ENCODE measurements at regions not wholly inside any gene's neighbourhood (a gene's known extent, or its start where the extent isn't known, plus 50 kb on each side); places are given as distances from the start of the nearest gene placed in this dataset.

DNA sequence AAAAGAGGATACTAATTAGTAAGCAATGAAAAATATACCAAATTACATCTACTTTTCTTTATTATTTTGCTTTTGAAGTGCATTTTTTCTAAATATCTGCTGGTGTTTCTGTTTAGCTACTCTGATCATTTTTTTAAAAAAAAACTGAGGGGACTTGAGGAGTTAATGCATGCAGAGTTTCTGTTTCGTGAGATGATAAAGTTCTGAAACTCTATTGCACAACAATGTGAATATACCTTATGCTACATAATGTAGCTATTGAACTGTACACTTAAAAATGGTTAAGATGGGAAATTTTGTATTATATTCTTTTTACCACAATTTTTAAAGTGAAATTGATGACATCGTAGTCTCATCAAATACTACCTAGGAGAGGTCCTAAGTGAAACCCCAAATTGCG lies 288.3 kb upstream of the NR4A3 start:
- TF ChIP-seq GATA3 (IDR thresholded peaks at IDR 0.05; ENCODE audit: low read depth, low read length): no peak
- no peak for TF ChIP-seq GATA2 (IDR thresholded peaks at IDR 0.05; ENCODE audit: low read depth, low read length)

DNA sequence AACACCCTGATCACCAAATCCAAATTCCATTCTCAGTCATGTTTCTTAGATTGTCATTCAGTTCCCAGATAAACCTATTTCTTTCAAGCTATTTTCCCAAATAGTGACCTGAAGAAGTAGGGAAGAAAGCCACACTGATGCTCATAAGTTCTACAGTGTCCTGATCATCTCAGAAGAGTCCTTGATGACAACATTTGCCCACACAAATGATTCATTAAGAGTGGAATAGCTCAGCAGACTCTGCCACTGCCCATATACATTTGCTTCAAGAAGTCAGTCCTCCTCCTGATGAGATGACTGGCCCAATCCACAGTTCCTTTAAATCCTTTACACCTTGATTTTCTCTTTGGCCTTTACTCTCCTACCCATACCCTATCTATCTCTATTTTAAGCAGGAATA lies 283.7 kb upstream of the NR4A3 start:
- no peak for TF ChIP-seq GATA2 (IDR thresholded peaks at IDR 0.05; ENCODE audit: low read depth, low read length)
- no peak for TF ChIP-seq GATA3 (IDR thresholded peaks at IDR 0.05; ENCODE audit: low read depth, low read length)

DNA sequence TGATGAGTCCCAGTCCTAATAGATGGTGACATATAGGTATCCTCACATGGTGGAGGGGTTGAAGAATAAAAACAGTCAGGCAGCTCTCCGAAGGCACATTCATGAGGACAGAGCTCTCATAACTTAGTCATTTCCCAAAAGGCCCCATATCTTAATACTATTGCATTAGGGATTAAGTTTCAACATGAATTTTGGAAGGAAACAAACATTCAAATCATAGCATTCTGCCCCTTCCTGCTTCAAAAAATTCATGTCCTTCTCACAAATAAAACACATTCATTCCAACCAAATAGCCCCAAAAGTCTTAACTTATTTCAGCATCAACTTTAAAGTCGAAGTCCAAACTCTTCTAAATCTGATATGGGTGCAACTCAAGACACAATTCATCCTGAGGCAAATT lies 277.2 kb upstream of the NR4A3 start:
- no peak for TF ChIP-seq GATA2 (IDR thresholded peaks at IDR 0.05; ENCODE audit: low read depth, low read length)
- no peak for TF ChIP-seq GATA3 (IDR thresholded peaks at IDR 0.05; ENCODE audit: low read depth, low read length)

DNA sequence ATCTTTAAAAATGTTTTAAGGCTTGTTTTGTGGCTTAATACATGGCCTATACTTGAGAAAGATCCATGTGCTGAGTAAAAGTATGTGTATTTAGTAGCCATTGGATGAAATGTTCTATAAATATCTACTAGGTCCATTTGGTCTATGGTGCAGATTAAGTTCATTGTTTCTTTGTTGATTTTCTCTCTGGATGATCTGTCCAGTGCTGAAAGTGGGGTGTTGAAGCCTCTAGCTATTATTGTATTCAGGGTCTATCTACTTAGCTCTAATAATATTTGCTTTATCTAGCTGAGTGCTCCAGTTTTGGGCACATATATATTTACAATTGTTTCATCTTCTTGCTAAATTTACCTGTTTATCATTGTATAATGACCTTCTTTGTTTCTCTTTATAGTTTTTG lies 272.2 kb upstream of the NR4A3 start:
- TF ChIP-seq GATA2 (IDR thresholded peaks at IDR 0.05; ENCODE audit: low read depth, low read length): no peak

DNA sequence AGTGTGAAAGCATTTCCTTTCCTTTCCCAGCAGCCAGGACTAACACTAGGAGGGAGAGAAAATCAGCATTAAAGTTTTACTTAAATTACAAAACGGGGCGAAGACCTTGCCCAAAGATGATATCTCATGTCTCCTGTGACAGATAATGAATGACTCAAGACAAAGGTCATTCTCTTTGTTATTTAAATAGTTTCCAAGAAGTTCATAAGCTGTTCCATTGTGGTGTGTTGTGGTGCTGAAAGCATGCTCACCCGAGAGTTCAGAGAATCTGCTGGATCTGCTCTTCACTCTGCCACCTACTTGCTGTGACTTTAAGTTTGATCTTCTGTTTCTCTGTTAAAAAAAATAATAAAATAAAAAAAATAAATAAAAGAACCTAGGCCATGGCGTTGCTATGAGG lies 265.9 kb upstream of the NR4A3 start:
- TF ChIP-seq GATA3 (IDR thresholded peaks at IDR 0.05; ENCODE audit: low read depth, low read length): no peak
- TF ChIP-seq GATA2 (IDR thresholded peaks at IDR 0.05; ENCODE audit: low read depth, low read length): no peak

DNA sequence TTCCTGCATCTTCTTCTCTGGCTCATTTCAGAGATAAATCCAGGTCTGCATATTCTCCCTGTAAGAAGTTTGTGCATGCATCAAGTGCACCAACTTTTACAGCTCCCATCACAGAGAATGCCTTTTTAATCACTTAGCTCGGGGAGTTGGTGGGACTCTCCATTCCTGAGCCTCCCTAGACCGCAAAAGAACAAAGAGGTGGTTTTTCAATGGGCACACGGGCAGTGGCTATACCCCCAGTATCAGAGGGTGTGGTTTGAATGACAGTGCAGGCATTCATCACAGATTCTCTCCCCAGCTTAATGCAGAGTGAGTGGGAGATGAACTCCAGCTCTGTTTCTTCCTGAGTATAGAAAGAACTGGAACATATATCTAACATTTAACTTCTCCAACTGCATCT lies 264.7 kb upstream of the NR4A3 start:
- TF ChIP-seq GATA2 (IDR thresholded peaks at IDR 0.05; ENCODE audit: low read depth, low read length) (no peak), GATA3 (IDR thresholded peaks at IDR 0.05; ENCODE audit: low read depth, low read length) (no peak)

DNA sequence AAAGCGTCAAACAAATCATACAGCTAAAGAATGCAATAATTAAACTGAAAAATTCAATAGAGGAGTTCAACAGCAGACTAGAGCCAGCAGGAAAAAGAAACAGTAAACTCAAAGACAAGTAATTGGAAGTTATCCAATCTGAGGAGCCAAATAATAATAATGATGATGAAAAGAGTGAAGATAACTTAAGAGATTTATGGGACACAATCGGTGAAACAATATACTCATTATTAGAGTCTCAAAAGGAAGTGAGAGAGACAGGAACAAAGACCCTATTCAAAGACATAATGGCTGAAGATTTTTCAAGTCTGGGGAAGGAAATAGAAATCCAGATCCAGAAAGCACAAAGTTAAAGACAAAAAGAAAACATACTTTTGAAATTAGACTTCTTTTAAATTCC lies 263.9 kb upstream of the NR4A3 start:
- TF ChIP-seq GATA3 (IDR thresholded peaks at IDR 0.05; ENCODE audit: low read depth, low read length) (no peak), GATA2 (IDR thresholded peaks at IDR 0.05; ENCODE audit: low read depth, low read length) (no peak)

DNA sequence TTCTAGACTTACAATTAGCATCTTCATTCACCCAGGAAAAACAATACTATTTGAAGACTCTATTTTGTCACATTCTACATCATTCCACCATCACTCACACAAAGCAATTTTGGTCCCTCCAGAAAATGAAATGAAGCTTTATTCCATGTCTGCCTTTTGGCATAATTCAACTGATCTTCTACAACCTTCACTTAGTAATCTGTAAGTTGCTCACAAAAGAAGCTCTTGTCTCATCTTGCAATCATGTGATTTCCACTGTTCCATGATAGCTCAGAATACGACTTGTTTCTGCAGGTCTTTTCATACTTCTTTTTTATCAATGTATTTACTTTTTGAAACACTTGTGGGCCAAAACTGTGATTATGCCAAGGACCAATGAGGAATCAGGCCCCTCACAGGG lies 261.9 kb upstream of the NR4A3 start:
- TF ChIP-seq GATA3 (IDR thresholded peaks at IDR 0.05; ENCODE audit: low read depth, low read length) (no peak), GATA2 (IDR thresholded peaks at IDR 0.05; ENCODE audit: low read depth, low read length) (no peak)

DNA sequence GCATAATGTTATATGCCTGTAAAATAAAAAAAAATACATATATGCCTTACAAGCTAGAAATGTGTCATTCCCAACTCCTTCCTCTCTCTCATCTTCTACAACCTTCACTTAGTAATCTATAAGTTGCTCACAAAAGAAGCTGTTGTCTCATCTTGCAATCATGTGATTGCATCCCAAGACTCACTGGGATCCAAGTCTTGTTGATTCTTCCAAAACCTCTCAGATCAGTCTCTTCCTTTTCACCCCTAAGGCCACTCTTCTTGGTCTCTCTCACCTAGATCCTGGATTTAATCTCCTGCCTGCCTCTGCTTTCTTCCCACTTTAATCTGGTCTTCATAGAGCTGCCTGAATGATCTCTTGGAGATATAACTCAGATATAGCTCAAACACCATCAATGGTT lies 261.1 kb upstream of the NR4A3 start:
- no peak for TF ChIP-seq GATA2 (IDR thresholded peaks at IDR 0.05; ENCODE audit: low read depth, low read length)
- TF ChIP-seq GATA3 (IDR thresholded peaks at IDR 0.05; ENCODE audit: low read depth, low read length): no peak

DNA sequence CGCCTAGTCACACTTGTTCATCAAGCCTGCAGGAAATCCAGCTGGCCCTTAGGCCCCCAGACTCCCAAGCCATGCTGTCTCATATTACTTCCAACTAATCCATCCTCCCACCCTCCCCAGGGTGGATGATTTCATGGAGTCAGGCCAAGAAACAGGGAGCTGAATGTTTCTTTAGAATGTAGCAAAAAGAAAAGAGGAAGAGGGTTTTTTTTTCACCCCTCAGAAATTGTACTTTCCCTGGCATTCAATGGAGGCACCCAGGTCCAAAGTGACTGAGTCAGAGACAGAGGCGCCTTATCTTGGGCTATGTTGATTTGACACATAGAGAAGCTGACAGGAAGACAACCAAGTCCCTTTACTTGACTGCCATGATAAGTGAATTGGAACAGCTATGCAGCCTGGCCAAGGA lies 260.2 kb upstream of the NR4A3 start:
- TF ChIP-seq GATA2 (IDR thresholded peaks at IDR 0.05; ENCODE audit: low read depth, low read length): no peak
- no peak for TF ChIP-seq GATA3 (IDR thresholded peaks at IDR 0.05; ENCODE audit: low read depth, low read length)

DNA sequence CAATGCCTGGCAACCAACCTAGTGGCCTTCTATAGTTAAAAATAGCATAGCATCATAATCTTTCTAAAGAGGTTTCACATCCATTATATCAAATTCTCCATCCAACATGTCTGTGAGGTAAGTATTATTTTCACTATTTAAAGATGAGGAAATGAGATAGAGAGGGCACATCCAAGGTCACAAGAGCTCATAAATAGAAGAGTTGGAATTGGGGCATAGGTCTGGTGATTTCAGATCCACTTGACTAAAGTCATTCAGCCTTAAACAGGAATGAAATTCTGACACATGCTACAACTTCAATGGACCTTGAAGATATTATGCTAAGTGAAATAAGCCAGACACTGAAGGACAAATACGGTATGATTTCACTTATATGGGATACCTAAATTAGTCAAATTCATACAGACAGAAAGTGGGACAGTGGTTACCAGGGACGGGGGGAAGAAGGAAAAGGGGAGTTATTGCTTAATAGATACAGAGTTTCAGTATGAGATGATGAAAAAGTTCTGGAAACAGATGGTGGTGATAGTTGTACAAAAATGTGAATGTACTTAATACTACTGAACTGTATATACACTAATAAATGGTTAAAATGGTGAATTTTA lies 259.6 kb upstream of the NR4A3 start:
- TF ChIP-seq GATA3 (IDR thresholded peaks at IDR 0.05; ENCODE audit: low read depth, low read length) (no peak), GATA2 (IDR thresholded peaks at IDR 0.05; ENCODE audit: low read depth, low read length) (no peak)

DNA sequence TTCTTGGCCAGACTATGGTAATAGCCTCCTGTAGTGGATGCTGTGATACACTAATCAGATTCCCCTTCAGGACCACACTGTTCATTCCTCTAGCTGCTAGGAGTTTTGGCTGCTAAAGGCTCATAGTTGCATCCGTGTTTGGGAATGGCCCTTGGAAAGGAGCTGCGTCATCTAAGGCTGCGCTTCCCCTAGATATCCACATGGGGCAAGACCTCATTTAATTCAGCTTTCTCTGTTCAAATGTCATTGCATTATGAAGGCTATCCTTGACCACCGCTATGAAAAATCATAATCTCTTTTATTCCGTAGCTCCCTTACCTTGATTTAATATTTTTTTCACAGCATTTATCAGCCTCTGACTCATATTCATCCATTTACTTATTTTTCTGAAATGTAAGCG lies 258.3 kb upstream of the NR4A3 start:
- no peak for TF ChIP-seq GATA3 (IDR thresholded peaks at IDR 0.05; ENCODE audit: low read depth, low read length)

DNA sequence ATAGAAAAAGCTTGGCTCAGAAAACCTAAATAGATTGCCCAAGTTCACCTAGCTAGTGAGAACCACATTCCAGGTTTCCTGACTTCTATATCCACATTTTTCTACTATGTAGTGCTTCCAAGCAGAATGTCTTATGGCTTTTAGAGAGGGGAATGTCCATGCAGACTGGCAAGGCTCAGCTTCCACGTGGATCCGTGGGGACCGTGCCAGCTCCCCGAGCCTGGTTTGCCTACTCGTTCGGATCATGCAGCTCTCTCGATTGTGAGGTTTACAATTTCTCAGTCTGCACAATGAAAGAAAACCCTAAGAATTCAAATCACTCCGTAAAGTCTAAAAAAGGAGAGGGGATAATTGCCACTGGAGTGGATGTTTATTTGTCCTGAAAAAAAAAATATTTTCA lies 256.5 kb upstream of the NR4A3 start:
- TF ChIP-seq GATA2 (IDR thresholded peaks at IDR 0.05; ENCODE audit: low read depth, low read length): no peak
- no peak for TF ChIP-seq GATA3 (IDR thresholded peaks at IDR 0.05; ENCODE audit: low read depth, low read length)

DNA sequence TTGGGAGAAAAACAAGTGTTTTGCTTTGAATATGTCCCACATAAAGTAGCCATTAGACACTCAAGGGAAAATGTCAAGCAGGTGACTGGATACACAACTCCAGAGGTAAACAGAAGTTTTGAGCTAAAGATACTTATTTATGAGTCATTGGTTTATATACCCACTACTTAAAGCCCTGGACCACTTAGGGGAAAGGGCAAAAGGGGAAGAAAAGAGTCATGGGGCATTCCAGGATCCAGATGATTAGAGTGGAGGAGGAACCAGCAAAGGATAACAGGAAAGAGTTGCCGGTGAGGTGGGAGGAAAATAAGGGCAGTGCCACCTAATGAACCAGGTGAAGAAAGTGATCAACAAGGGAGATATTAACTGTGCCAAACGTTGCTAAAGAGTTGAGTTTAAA lies 254.2 kb upstream of the NR4A3 start:
- no peak for TF ChIP-seq GATA3 (IDR thresholded peaks at IDR 0.05; ENCODE audit: low read depth, low read length)
- no peak for TF ChIP-seq GATA2 (IDR thresholded peaks at IDR 0.05; ENCODE audit: low read depth, low read length)

DNA sequence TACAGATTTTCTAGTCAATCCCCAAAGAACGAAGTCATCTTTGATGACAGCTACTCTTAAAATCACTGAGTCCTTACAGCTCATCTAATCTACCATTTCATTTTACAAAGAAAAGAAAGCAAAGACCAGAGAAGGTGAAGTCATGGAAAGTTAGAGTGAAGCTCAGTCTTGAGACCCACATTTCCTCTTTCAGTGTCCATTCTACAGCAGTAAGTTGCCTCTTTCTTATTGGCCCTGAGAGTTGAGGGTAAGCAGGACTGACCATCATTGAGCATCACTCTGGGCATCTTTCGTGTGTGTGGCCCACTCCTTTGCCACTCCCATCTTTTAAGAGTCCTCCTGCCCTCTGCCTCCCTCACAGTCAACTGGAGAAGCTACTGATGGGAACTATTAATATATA lies 251.8 kb upstream of the NR4A3 start:
- no peak for TF ChIP-seq GATA3 (IDR thresholded peaks at IDR 0.05; ENCODE audit: low read depth, low read length)

DNA sequence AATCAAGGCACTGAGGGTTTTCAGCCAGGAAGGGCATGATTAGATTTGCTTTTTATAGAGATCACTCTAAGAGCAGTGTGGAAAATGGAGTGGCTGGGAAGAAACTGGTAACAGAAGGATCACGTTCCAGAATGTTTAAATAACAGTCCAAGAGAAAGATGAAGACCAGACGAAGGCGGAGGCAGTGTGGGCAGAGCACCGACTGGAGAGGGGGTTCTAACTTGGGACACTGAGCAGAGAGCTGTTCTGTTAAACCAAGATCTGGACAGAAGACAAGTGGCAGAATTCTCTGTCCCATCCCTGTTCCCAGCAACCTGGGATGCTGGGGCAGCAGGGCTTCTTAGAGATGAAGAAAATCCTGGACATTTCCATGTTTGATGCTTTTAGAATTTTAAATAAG lies 249.1 kb upstream of the NR4A3 start:
- no peak for TF ChIP-seq GATA2 (IDR thresholded peaks at IDR 0.05; ENCODE audit: low read depth, low read length)
- TF ChIP-seq GATA3 (IDR thresholded peaks at IDR 0.05; ENCODE audit: low read depth, low read length): no peak
